M059J (cell line): ENCODE measurements at regions not wholly inside any gene's neighbourhood (a gene's known extent, or its start where the extent isn't known, plus 50 kb on each side); places are given as distances from the start of the nearest gene placed in this dataset.
"Not testable (repeated sequence)": the region's sequence is repeated elsewhere in the genome, so short reads cannot be mapped to it uniquely, and the experiment has no call there.

Experiments
- DNase-seq: peaks from one replicate; pipeline ENCODE4 v3.0.0-alpha.2; 2012; ENCODE audit warnings: low read depth

- DNase-seq, result peak; percentile 78
Measured at GRCh38 chr1:221025956-221026355, 146.7 kb downstream of the HLX start.

GRCh38 chr1:221029981-221030649, 150.9 kb downstream of the HLX start:
- no peak for DNase-seq

GRCh38 chr1:221030990-221031389, 151.7 kb downstream of the HLX start:
- DNase-seq, result no peak

GRCh38 chr1:221031458-221032203, 152.4 kb downstream of the HLX start:
- peak; percentile 52 for DNase-seq

- DNase-seq, result no peak
Measured at GRCh38 chr1:221032204-221032585, 153.0 kb downstream of the HLX start.

- peak; percentile 42 for DNase-seq
Measured at GRCh38 chr1:221032637-221033280, 153.5 kb downstream of the HLX start.

- peak; percentile 93 for DNase-seq
Measured at GRCh38 chr1:221035662-221036153, 156.5 kb downstream of the HLX start.

- peak; percentile 77 for DNase-seq
Measured at GRCh38 chr1:221039616-221040015, 160.4 kb downstream of the HLX start.

GRCh38 chr1:221040101-221040500, 160.9 kb downstream of the HLX start:
- DNase-seq, result no peak

GRCh38 chr1:221040691-221041285, 161.5 kb downstream of the HLX start:
- DNase-seq, result peak; percentile 70

- no peak for DNase-seq
Measured at GRCh38 chr1:221044538-221044937, 165.3 kb downstream of the HLX start.

GRCh38 chr1:221045151-221045550, 165.9 kb downstream of the HLX start:
- DNase-seq, result no peak

GRCh38 chr1:221045842-221046831, 166.9 kb downstream of the HLX start:
- DNase-seq, result peak; percentile 69

- DNase-seq, result not testable (repeated sequence)
Measured at GRCh38 chr1:221051391-221051790, 172.1 kb downstream of the HLX start.

- peak; percentile 15 for DNase-seq
Measured at GRCh38 chr1:221053889-221054288, 174.6 kb downstream of the HLX start.

- no peak for DNase-seq
Measured at GRCh38 chr1:221059506-221059905, 180.3 kb downstream of the HLX start.

GRCh38 chr1:221063651-221064050, 184.4 kb downstream of the HLX start:
- DNase-seq, result no peak

GRCh38 chr1:221066351-221067001, 187.2 kb downstream of the HLX start:
- no peak for DNase-seq

- DNase-seq, result no peak
Measured at GRCh38 chr1:221067721-221068120, 188.5 kb downstream of the HLX start.

GRCh38 chr1:221069178-221069903, 190.1 kb downstream of the HLX start:
- no peak for DNase-seq
